Thoracic aorta (tissue), 2 donors: ENCODE measurements at regions not wholly inside any gene's neighbourhood (a gene's known extent, or its start where the extent isn't known, plus 50 kb on each side); places are given as distances from the start of the nearest gene placed in this dataset.

Experiments used
- ATAC-seq: fragments of 150-250 bp; one replicate; pipeline ENCODE4 v1.8.0; 2017; ENCODE audit warnings: low read depth; ENCODE audit not compliant: insufficient number of reproducible peaks, low FRiP score
- DNase-seq: peaks from one replicate; pipeline ENCODE4 v3.0.0-alpha.2; 2020; ENCODE audit warnings: low spot score
- H3K27ac ChIP-seq, 2 donors: fragments of 200-600 bp; sonication (generic); 1 replicate in 1 of 2; 2 replicates in 1 of 2; pipeline ENCODE4 v1.5.1; 2016; ENCODE audit warnings: mild to moderate bottlenecking in 2 of 2, moderate library complexity in 2 of 2
- H3K27me3 ChIP-seq: fragments of 200-600 bp; sonication (generic); replicated peaks from 2 replicates; pipeline ENCODE4 v1.6.0; 2016; ENCODE audit warnings: mild to moderate bottlenecking; ENCODE audit not compliant: insufficient read depth
- H3K36me3 ChIP-seq: fragments of 200-600 bp; sonication (generic); one replicate; pipeline ENCODE4 v1.5.1; 2016
- H3K4me1 ChIP-seq, 2 donors: fragments of 200-600 bp; sonication (generic); 1 replicate in 1 of 2; 2 replicates in 1 of 2; pipeline versions ENCODE4 v1.5.1 to v1.6.0; 2016; ENCODE audit warnings: low read depth in 2 of 2, mild to moderate bottlenecking in 1 of 2; ENCODE audit not compliant: control insufficient read depth in 1 of 2
- H3K4me3 ChIP-seq: fragments of 200-600 bp; sonication (generic); 2 replicates; pipeline ENCODE4 v1.5.1; 2016; ENCODE audit warnings: mild to moderate bottlenecking
- H3K9me3 ChIP-seq: fragments of 200-600 bp; sonication (generic); 2 replicates; pipeline ENCODE4 v1.5.1; 2016
- TF ChIP-seq, protein P1 (sequence below): fragments of 200-600 bp; sonication (generic); IDR thresholded peaks from one replicate; pipeline ENCODE4 v1.5.1; 2019; ENCODE audit warnings: antibody characterized with exemption

DNA sequence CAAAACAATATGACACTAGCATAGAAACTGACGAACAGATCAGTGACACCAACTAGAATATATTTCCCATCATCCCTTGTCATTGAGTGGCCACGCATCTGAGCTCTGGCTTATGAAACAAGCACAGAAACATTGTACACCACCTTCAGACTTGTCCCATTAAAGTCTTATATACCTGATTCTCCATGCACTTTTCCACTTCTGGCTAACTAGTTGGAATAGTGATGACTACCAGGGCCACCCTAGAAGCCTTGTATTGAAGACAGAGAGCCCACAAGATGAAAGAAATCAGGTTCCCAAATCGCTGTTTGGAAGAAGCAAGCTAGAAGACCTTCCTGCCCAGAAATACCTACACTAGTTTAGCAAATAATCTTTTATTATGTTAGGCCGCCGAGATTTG lies 99.7 kb upstream of the PPM1H start:
- ATAC-seq: no peak
- TF ChIP-seq, protein P1, sequence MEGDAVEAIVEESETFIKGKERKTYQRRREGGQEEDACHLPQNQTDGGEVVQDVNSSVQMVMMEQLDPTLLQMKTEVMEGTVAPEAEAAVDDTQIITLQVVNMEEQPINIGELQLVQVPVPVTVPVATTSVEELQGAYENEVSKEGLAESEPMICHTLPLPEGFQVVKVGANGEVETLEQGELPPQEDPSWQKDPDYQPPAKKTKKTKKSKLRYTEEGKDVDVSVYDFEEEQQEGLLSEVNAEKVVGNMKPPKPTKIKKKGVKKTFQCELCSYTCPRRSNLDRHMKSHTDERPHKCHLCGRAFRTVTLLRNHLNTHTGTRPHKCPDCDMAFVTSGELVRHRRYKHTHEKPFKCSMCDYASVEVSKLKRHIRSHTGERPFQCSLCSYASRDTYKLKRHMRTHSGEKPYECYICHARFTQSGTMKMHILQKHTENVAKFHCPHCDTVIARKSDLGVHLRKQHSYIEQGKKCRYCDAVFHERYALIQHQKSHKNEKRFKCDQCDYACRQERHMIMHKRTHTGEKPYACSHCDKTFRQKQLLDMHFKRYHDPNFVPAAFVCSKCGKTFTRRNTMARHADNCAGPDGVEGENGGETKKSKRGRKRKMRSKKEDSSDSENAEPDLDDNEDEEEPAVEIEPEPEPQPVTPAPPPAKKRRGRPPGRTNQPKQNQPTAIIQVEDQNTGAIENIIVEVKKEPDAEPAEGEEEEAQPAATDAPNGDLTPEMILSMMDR: no peak
- Histone ChIP-seq H3K4me3 (no peak overlapping the region), H3K27me3 (no peaks in the 10 kb centered on the region), H3K36me3 (no peaks in the 10 kb centered on the region), H3K4me1 (no peaks in the 10 kb centered on the region), H3K27ac (no peak overlapping the region), H3K9me3 (no peaks in the 10 kb centered on the region)
- DNase-seq: no peak

DNA sequence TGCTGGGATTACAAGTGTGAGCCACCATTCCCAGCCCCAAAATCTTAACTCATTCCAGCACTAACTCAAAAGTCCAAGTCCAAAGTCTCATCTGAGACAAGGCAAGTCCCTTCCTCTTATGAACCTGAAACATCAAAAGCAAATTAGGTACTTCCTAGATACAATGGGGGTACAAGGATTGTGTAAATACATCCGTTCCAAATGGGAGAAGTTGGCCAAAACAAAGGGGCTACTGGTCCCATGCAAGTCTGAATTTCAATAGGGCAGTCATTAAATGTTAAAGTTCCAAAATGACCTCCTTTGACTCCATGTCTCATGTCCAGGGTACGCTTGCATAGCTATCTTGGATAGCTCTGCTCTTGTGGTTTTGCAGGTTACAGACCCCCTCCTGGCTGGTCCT lies 94.7 kb upstream of the PPM1H start:
- no peaks in the 10 kb centered on the region for H3K4me1 ChIP-seq
- DNase-seq: no peak
- no peaks in the 10 kb centered on the region for H3K27me3 ChIP-seq
- no peak for ATAC-seq
- H3K9me3 ChIP-seq: no peaks in the 10 kb centered on the region
- H3K27ac ChIP-seq: no peak overlapping the region
- TF ChIP-seq, protein P1: no peak
- H3K36me3 ChIP-seq: no peaks in the 10 kb centered on the region
- no peak overlapping the region for H3K4me3 ChIP-seq

DNA sequence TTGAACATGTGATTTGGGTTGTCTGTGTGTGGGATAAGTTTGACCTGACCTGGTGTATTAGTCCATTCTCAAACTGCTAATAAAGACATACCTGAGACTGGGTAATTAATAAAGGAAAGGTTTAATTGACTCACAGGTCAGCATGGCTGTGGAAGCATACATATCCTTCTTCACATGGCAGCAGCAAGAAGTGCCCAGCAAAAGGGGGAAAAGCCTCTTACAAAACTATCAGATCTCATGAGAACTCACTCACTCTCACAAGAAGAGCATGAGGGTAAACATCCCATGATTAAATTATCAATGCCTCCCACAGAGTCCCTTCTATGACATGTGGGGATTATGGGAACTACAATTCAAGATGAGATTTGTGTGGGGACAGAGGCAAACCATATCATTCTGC lies 94.0 kb upstream of the PPM1H start:
- no peaks in the 10 kb centered on the region for H3K36me3 ChIP-seq
- no peak overlapping the region for H3K4me3 ChIP-seq
- TF ChIP-seq, protein P1: no peak
- DNase-seq (no peak), ATAC-seq (no peak)
- H3K27ac ChIP-seq: no peak overlapping the region
- no peaks in the 10 kb centered on the region for H3K27me3 ChIP-seq
- no peaks in the 10 kb centered on the region for H3K9me3 ChIP-seq
- H3K4me1 ChIP-seq: no peaks in the 10 kb centered on the region

DNA sequence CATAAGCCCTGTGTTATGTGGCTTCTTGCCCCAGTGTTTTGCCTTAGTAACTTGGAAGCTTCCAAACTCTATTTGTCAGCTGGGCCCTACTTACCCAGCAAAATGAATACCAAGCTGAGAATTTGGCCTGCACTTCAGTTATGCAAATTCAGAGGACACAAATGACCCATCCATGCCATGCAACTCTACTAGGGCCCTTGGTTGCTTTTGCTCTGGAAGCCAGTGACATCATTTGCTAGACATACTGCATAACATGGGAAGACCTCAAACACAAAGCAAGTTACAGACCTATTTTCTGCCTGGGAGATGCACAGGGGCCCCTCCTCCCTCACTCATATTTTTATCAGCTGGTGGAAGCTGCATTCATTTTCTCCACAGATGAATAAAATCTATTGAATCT lies 90.2 kb upstream of the PPM1H start:
- Histone ChIP-seq H3K9me3 (no peaks in the 10 kb centered on the region), H3K27ac (no peak overlapping the region), H3K4me1 (no peaks in the 10 kb centered on the region), H3K36me3 (no peaks in the 10 kb centered on the region), H3K27me3 (no peaks in the 10 kb centered on the region), H3K4me3 (no peak overlapping the region)
- TF ChIP-seq, protein P1: no peak
- DNase-seq (no peak), ATAC-seq (no peak)

DNA sequence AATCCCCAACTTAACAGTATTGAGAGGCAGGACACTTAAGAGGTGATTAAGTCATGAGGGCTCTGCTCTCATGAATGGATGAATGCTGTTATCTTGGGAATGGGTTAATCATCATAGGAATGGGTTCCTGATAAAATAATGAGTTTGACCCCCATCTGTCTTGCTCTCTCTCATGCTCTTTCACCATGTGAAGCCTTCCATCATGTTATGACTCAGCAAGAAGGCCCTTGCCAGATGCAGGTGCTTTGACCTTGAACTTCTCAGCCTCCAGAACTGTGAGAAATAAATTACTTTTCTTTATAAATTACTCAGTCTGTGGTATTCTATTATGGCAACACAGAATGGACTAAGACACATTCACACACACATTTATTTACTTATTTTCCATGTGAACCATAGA lies 89.0 kb upstream of the PPM1H start:
- no peak for ATAC-seq
- DNase-seq: no peak
- Histone ChIP-seq H3K27me3 (no peaks in the 10 kb centered on the region), H3K27ac (no peak overlapping the region), H3K9me3 (no peaks in the 10 kb centered on the region), H3K4me1 (no peaks in the 10 kb centered on the region), H3K36me3 (no peaks in the 10 kb centered on the region), H3K4me3 (no peak overlapping the region)
- TF ChIP-seq, protein P1: no peak
